Upper lobe of left lung (tissue), 6 donors: ENCODE measurements at regions not wholly inside any gene's neighbourhood (a gene's known extent, or its start where the extent isn't known, plus 50 kb on each side); places are given as distances from the start of the nearest gene placed in this dataset.

Experiments used
- ATAC-seq, 2 donors: fragments of 200-7000 bp; cut with Tn5 transposase; one replicate each; pipeline ENCODE4 v1.9.1; 2022; ENCODE audit warnings: mild to moderate bottlenecking in 2 of 2, moderate library complexity in 2 of 2; ENCODE audit not compliant: low FRiP score in 2 of 2
- DNase-seq, 2 donors: peaks; one replicate each; pipeline ENCODE4 v3.0.0-alpha.2; 2019 to 2020
- H3K27ac ChIP-seq, 4 donors: fragments of 200-600 bp; sonication (generic); one replicate each; pipeline ENCODE4 v1.5.1; 2016 to 2019
- H3K27me3 ChIP-seq, 4 donors: fragments of 200-600 bp; sonication (generic); one replicate each; pipeline ENCODE4 v1.5.1; 2017 to 2019
- H3K36me3 ChIP-seq, 4 donors: fragments of 200-600 bp; sonication (generic); one replicate each; pipeline ENCODE4 v1.5.1; 2016 to 2019
- H3K4me1 ChIP-seq, 4 donors: fragments of 200-600 bp; sonication (generic); one replicate each; pipeline ENCODE4 v1.5.1; 2018 to 2019
- H3K4me3 ChIP-seq, 4 donors: fragments of 200-600 bp; sonication (generic); one replicate each; pipeline ENCODE4 v1.5.1; 2017 to 2019; ENCODE audit warnings: mild to moderate bottlenecking in 2 of 4, moderate library complexity in 1 of 4
- H3K9me3 ChIP-seq, 4 donors: fragments of 200-600 bp; sonication (generic); one replicate each; pipeline ENCODE4 v1.5.1; 2018 to 2019
- EP300 ChIP-seq, 4 donors: sonication (generic); formaldehyde crosslinking; IDR thresholded peaks; one replicate each; pipeline ENCODE4 v1.5.1; 2017; ENCODE audit warnings: antibody characterized with exemption in 4 of 4, control low read depth in 2 of 4
- POLR2A ChIP-seq, 4 donors: fragments of 450-650 bp; IDR thresholded peaks; one replicate each; pipeline ENCODE4 v1.5.1; 2016 to 2017; ENCODE audit warnings: antibody characterized with exemption in 4 of 4, mild to moderate bottlenecking in 2 of 4
- POLR2AphosphoS5 ChIP-seq, 2 donors: sonication (generic); formaldehyde crosslinking; IDR thresholded peaks; one replicate each; pipeline ENCODE4 v1.5.1; 2017; ENCODE audit warnings: antibody characterized with exemption in 2 of 2
- WGBS, 2 donors: methylation state at CpG; one replicate each; pipeline ENCODE4 v1.1.5; 2017 to 2018; 5-methylcytosine and 5-hydroxymethylcytosine counted together
- TF ChIP-seq, protein P1 (sequence below), 6 experiments: fragments of 450-650 bp in 4 of 6; fragments of 200-600 bp in 2 of 6; sonication (generic) in 2 of 6; IDR thresholded peaks; one replicate each; pipeline ENCODE4 v1.5.1; 2016 to 2019; ENCODE audit warnings: antibody characterized with exemption in 6 of 6
- donor health status: DM: no; HTN: no; CAD: no; lungs with moderate emphysema.
- donor health status: DM: no; HTN: yes; CAD: no; lungs with severe emphysema.

DNA sequence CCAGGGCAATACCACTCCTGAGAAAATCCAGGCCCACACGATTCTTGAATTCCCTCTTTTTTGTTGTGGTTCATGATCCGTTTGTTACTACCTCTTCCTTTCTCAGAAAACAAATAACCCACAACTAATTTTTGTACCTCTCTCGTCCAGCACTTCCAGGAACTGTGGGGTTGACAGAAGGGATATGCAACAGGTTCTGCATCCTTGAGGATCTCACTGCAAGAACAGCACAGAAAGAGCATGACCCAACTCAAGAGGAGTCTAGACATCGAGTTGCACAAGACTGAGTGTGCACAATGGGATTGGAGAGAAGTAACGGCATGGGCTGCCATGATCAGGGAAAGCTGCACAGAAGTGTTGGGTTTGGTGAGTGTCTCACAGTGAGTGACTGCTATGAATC, 533.3 kb downstream of the SOX2 start:
- WGBS, 2 donors, result 84 to 88% methylated on average over 5 of the region's 5 CpGs
- Histone ChIP-seq H3K4me3 (no peak overlapping the region), H3K4me1 (no peaks in the 10 kb centered on the region), H3K27ac (no peak overlapping the region), H3K36me3 (no peaks in the 10 kb centered on the region), H3K9me3 (no peaks in the 10 kb centered on the region), H3K27me3 (no peaks in the 10 kb centered on the region)
- ATAC-seq, result no peak
- DNase-seq, result no peak
- TF ChIP-seq, protein P1, sequence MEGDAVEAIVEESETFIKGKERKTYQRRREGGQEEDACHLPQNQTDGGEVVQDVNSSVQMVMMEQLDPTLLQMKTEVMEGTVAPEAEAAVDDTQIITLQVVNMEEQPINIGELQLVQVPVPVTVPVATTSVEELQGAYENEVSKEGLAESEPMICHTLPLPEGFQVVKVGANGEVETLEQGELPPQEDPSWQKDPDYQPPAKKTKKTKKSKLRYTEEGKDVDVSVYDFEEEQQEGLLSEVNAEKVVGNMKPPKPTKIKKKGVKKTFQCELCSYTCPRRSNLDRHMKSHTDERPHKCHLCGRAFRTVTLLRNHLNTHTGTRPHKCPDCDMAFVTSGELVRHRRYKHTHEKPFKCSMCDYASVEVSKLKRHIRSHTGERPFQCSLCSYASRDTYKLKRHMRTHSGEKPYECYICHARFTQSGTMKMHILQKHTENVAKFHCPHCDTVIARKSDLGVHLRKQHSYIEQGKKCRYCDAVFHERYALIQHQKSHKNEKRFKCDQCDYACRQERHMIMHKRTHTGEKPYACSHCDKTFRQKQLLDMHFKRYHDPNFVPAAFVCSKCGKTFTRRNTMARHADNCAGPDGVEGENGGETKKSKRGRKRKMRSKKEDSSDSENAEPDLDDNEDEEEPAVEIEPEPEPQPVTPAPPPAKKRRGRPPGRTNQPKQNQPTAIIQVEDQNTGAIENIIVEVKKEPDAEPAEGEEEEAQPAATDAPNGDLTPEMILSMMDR (IDR thresholded peaks at IDR 0.05), result no peak
- no peak for TF ChIP-seq POLR2AphosphoS5 (IDR thresholded peaks at IDR 0.05)
- no peak for TF ChIP-seq EP300 (IDR thresholded peaks at IDR 0.05)
- TF ChIP-seq POLR2A (IDR thresholded peaks at IDR 0.05), result no peak

DNA sequence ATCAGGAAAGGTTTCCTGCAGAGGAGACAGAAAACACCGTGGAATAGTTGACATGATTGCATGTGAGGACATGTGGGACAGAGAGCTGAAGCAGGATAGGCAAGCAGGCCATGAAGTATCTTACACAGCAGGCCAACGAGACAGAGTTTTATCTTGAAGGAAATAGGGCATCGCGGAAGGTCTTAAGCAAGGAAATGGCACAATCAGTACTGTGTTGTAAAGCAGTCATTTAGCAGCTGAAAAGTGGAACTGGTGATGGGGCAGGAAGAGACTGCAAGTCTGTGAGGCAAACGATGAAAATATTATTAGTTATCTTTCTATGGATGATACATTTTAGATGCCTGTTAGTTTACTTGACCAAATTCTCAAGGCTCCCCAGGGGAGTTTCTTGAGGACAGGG, 535.1 kb downstream of the SOX2 start:
- DNase-seq (no peak), ATAC-seq (no peak)
- Histone ChIP-seq H3K27ac (no peak overlapping the region), H3K27me3 (no peaks in the 10 kb centered on the region), H3K4me3 (no peak overlapping the region), H3K36me3 (no peaks in the 10 kb centered on the region), H3K9me3 (no peaks in the 10 kb centered on the region), H3K4me1 (no peaks in the 10 kb centered on the region)
- TF ChIP-seq POLR2AphosphoS5 (IDR thresholded peaks at IDR 0.05) (no peak), EP300 (IDR thresholded peaks at IDR 0.05) (no peak), POLR2A (IDR thresholded peaks at IDR 0.05) (no peak)
- TF ChIP-seq, protein P1 (IDR thresholded peaks at IDR 0.05), result no peak
- WGBS, 2 donors, result 54 to 57% methylated on average over 5 of the region's 5 CpGs

- Histone ChIP-seq H3K27me3 (no peaks in the 10 kb centered on the region), H3K36me3 (no peaks in the 10 kb centered on the region), H3K4me3 (no peak overlapping the region), H3K4me1 (no peaks in the 10 kb centered on the region), H3K9me3 (no peaks in the 10 kb centered on the region), H3K27ac (no peak overlapping the region)
- no peak for ATAC-seq
- DNase-seq, result no peak
- WGBS, 2 donors, result 65 to 69% methylated on average over 5 of the region's 5 CpGs
- TF ChIP-seq POLR2A (IDR thresholded peaks at IDR 0.05) (no peak), EP300 (IDR thresholded peaks at IDR 0.05) (no peak), POLR2AphosphoS5 (IDR thresholded peaks at IDR 0.05) (no peak)
- TF ChIP-seq, protein P1 (IDR thresholded peaks at IDR 0.05), result no peak
Measured at GRCh38 chr3:182248349-182248880, 536.7 kb downstream of the SOX2 start.

GRCh38 chr3:182252802-182253201, 540.5 kb upstream of the ATP11B start:
- TF ChIP-seq, protein P1 (IDR thresholded peaks at IDR 0.05), result no peak
- no peak for TF ChIP-seq POLR2A (IDR thresholded peaks at IDR 0.05)
- no peak for TF ChIP-seq POLR2AphosphoS5 (IDR thresholded peaks at IDR 0.05)
- TF ChIP-seq EP300 (IDR thresholded peaks at IDR 0.05), result no peak
- DNase-seq, result no peak
- Histone ChIP-seq H3K4me3 (no peak overlapping the region), H3K27me3 (no peaks in the 10 kb centered on the region), H3K9me3 (no peaks in the 10 kb centered on the region), H3K4me1 (no peaks in the 10 kb centered on the region), H3K36me3 (no peaks in the 10 kb centered on the region), H3K27ac (no peak overlapping the region)
- WGBS, 2 donors, result 70 to 72% methylated on average over 5 of the region's 5 CpGs
- no peak for ATAC-seq

DNA sequence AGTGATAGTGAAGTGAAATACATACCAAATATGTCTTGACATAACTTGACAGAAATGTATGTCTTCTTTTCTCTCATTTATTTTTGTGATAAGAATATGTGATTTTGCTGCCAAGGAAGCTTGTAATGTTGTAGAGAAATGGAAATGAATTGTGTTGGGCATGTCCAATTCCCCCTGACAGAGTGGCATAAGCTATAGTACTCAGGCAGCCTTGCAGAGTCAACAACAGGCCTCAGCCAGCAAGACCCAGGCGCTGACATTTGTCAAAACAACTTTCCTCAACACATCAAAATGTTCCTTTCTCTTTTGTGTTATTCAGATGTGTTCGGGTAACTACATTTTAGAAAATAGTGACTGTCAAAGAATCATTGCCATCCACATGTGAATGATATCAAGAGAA, 538.1 kb upstream of the ATP11B start:
- Histone ChIP-seq H3K27ac (no peak overlapping the region), H3K4me1 (no peaks in the 10 kb centered on the region), H3K9me3 (no peaks in the 10 kb centered on the region), H3K4me3 (no peak overlapping the region), H3K27me3 (no peaks in the 10 kb centered on the region), H3K36me3 (no peaks in the 10 kb centered on the region)
- TF ChIP-seq POLR2AphosphoS5 (IDR thresholded peaks at IDR 0.05) (no peak), EP300 (IDR thresholded peaks at IDR 0.05) (no peak), POLR2A (IDR thresholded peaks at IDR 0.05) (no peak)
- TF ChIP-seq, protein P1 (IDR thresholded peaks at IDR 0.05), result no peak
- DNase-seq (no peak), ATAC-seq (no peak)
- 67 to 88% methylated on average over 2 of the region's 2 CpGs for WGBS, 2 donors
